Glomerular endothelial cell (primary cell): ENCODE measurements at regions not wholly inside any gene's neighbourhood (a gene's known extent, or its start where the extent isn't known, plus 50 kb on each side); places are given as distances from the start of the nearest gene placed in this dataset.

Source experiments
- DNase-seq: peaks from one replicate; pipeline ENCODE4 v3.0.0-alpha.2; 2011; ENCODE audit warnings: low read depth, low spot score; ENCODE audit errors: extremely low read depth

GRCh38 chr11:45369313-45369712, 83.2 kb upstream of the SYT13 start:
- DNase-seq, result no peak

GRCh38 chr11:45368697-45369096, 82.6 kb upstream of the SYT13 start:
- DNase-seq, result no peak

- no peak for DNase-seq
Measured at GRCh38 chr11:45366619-45367190, 80.6 kb upstream of the SYT13 start.

- DNase-seq, result no peak
Measured at GRCh38 chr11:45365961-45366618, 79.9 kb upstream of the SYT13 start.

GRCh38 chr11:45362636-45363035, 76.5 kb upstream of the SYT13 start:
- no peak for DNase-seq

- DNase-seq, result no peak
Measured at GRCh38 chr11:45361551-45361950, 75.4 kb upstream of the SYT13 start.

- DNase-seq, result no peak
Measured at GRCh38 chr11:45355706-45356041, 69.5 kb upstream of the SYT13 start.

- DNase-seq, result no peak
Measured at GRCh38 chr11:45354976-45355705, 69.0 kb upstream of the SYT13 start.

- DNase-seq, result no peak
Measured at GRCh38 chr11:45348729-45349128, 62.6 kb upstream of the SYT13 start.

- no peak for DNase-seq
Measured at GRCh38 chr11:45347348-45348082, 61.4 kb upstream of the SYT13 start.

- DNase-seq, result no peak
Measured at GRCh38 chr11:45345491-45345890, 59.4 kb upstream of the SYT13 start.

GRCh38 chr11:45344028-45344427, 57.9 kb upstream of the SYT13 start:
- DNase-seq, result no peak

- DNase-seq, result no peak
Measured at GRCh38 chr11:45343444-45343843, 57.3 kb upstream of the SYT13 start.

GRCh38 chr11:45341372-45341771, 55.2 kb upstream of the SYT13 start:
- no peak for DNase-seq

GRCh38 chr11:45339729-45340519, 53.8 kb upstream of the SYT13 start:
- no peak for DNase-seq

- DNase-seq, result no peak
Measured at GRCh38 chr11:45337583-45338360, 51.6 kb upstream of the SYT13 start.

GRCh38 chr11:45336136-45336535, 50.0 kb upstream of the SYT13 start:
- no peak for DNase-seq
